Trophoblast cell (in vitro differentiated cells and primary cell): ENCODE measurements at regions not wholly inside any gene's neighbourhood (a gene's known extent, or its start where the extent isn't known, plus 50 kb on each side); places are given as distances from the start of the nearest gene placed in this dataset.
"Not testable (repeated sequence)": the region's sequence is repeated elsewhere in the genome, so short reads cannot be mapped to it uniquely, and the experiment has no call there.

ENCODE experiments used
- DNase-seq, 2 donors: peaks; one replicate each; pipeline ENCODE4 v3.0.0-alpha.2; 2016
- H2AFZ ChIP-seq: 2 replicates; pipeline ENCODE4 v1.6.1; 2013; ENCODE audit warnings: low read length, moderate library complexity, mild to moderate bottlenecking; ENCODE audit not compliant: insufficient read depth, poor library complexity
- H2AK5ac ChIP-seq: 2 replicates; pipeline ENCODE4 v1.6.1; 2013; ENCODE audit warnings: mild to moderate bottlenecking, low read length
- H2BK120ac ChIP-seq: 2 replicates; pipeline ENCODE4 v1.6.1; 2013; ENCODE audit warnings: low read length, mild to moderate bottlenecking, moderate library complexity; ENCODE audit not compliant: insufficient read depth, poor library complexity
- H2BK12ac ChIP-seq: 2 replicates; pipeline ENCODE4 v1.6.1; 2013; ENCODE audit warnings: mild to moderate bottlenecking, low read length, moderate library complexity
- H2BK5ac ChIP-seq: 2 replicates; pipeline ENCODE4 v1.6.1; 2013; ENCODE audit warnings: low read length, low read depth, moderate library complexity, mild to moderate bottlenecking; ENCODE audit not compliant: poor library complexity
- H3K14ac ChIP-seq: 2 replicates; pipeline ENCODE4 v1.6.1; 2013; ENCODE audit warnings: mild to moderate bottlenecking, low read length
- H3K18ac ChIP-seq: 2 replicates; pipeline ENCODE4 v1.6.1; 2013; ENCODE audit warnings: mild to moderate bottlenecking, low read length
- H3K23ac ChIP-seq: 2 replicates; pipeline ENCODE4 v1.6.1; 2013; ENCODE audit warnings: low read length
- H3K27ac ChIP-seq: 2 replicates; pipeline ENCODE4 v1.5.1; 2013; ENCODE audit warnings: low read depth, mild to moderate bottlenecking, inconsistent platforms, low read length, moderate library complexity
- H3K27me3 ChIP-seq: 2 replicates; pipeline ENCODE4 v1.6.1; 2013; ENCODE audit warnings: inconsistent platforms, mild to moderate bottlenecking, low read length, moderate library complexity; ENCODE audit not compliant: insufficient read depth
- H3K36me3 ChIP-seq, 2 experiments: 1 replicate in 1 of 2; 2 replicates in 1 of 2; pipeline ENCODE4 v1.6.1; 2013; ENCODE audit warnings: low read length in 2 of 2, mild to moderate bottlenecking in 2 of 2, moderate library complexity in 1 of 2; ENCODE audit not compliant: insufficient read depth in 2 of 2, control insufficient read depth in 1 of 2
- H3K4ac ChIP-seq: 2 replicates; pipeline ENCODE4 v1.6.1; 2013; ENCODE audit warnings: low read depth, mild to moderate bottlenecking, low read length, moderate library complexity
- H3K4me1 ChIP-seq, 2 experiments: 1 replicate in 1 of 2; 2 replicates in 1 of 2; pipeline ENCODE4 v1.6.1; 2013; ENCODE audit warnings: low read length in 2 of 2, mild to moderate bottlenecking in 2 of 2, moderate library complexity in 1 of 2; ENCODE audit not compliant: insufficient read depth in 2 of 2, control insufficient read depth in 1 of 2
- H3K4me2 ChIP-seq: 2 replicates; pipeline ENCODE4 v1.6.1; 2013; ENCODE audit warnings: inconsistent platforms, mild to moderate bottlenecking, low read length, moderate library complexity
- H3K4me3 ChIP-seq: 2 replicates; pipeline ENCODE4 v1.5.1; 2013; ENCODE audit warnings: mild to moderate bottlenecking, low read depth, low read length, inconsistent platforms
- H3K79me1 ChIP-seq: one replicate; pipeline ENCODE4 v1.6.1; 2013; ENCODE audit warnings: low read length
- H3K79me2 ChIP-seq: 2 replicates; pipeline ENCODE4 v1.6.1; 2013; ENCODE audit warnings: low read length, mild to moderate bottlenecking; ENCODE audit not compliant: control insufficient read depth, insufficient read depth, poor library complexity
- H3K9ac ChIP-seq: 2 replicates; pipeline ENCODE4 v1.6.1; 2013; ENCODE audit warnings: mild to moderate bottlenecking, low read length
- H3K9me3 ChIP-seq: 2 replicates; pipeline ENCODE4 v1.6.1; 2013; ENCODE audit warnings: low read depth, mild to moderate bottlenecking, control low read depth, inconsistent platforms, low read length; ENCODE audit not compliant: insufficient read depth
- H4K12ac ChIP-seq: 2 replicates; pipeline ENCODE4 v1.6.1; 2013; ENCODE audit warnings: low read depth, mild to moderate bottlenecking, low read length, moderate library complexity
- H4K8ac ChIP-seq: 2 replicates; pipeline ENCODE4 v1.6.1; 2013; ENCODE audit warnings: low read depth, mild to moderate bottlenecking, low read length, moderate library complexity
- H4K91ac ChIP-seq: one replicate; pipeline ENCODE4 v1.6.1; 2013; ENCODE audit warnings: low read depth, mild to moderate bottlenecking, low read length, moderate library complexity
- WGBS: extraction: QIAGEN DNeasy Blood & Tissue Kit; methylation state at CpG from one replicate; pipeline ENCODE4 v1.1.7; 2013; ENCODE audit warnings: missing lambda C conversion rate; ENCODE audit not compliant: insufficient read length, insufficient coverage; ENCODE audit errors: extremely low coverage; 5-methylcytosine and 5-hydroxymethylcytosine counted together

DNA sequence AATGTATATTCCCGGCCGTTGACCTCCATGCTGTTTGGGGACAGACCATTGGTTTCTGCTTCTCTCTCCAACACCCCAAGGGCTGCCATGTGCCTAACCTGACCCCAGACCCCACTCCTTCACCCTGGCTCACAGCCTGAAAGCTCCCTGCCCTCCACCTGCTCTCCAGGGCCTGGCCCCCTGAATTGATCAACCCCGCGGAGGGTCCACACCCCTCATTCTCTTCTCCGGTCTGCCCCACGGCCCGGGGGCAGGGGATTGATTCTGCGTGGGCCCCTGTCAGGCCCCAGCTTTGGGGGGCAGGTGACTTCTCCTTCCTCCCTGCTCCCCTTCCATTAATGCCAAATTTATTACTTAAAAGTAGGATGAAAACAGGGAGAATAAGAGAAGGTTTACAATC is 113.3 kb downstream of the CRLF3 start:
- H4K12ac ChIP-seq, result peak overlapping the region; percentile 60
- no CpG with 5 or more reads among the region's 8 CpGs for WGBS
- H3K9me3 ChIP-seq, result not testable (repeated sequence)

GRCh38 chr17:30710276-30711088 is 114.0 kb downstream of the CRLF3 start:
- Histone ChIP-seq H2AK5ac (peak overlapping the region; percentile 74), H4K8ac (peak overlapping the region; percentile 69), H2AFZ (peak overlapping the region; percentile 64), H3K18ac (peak overlapping the region; percentile 52), H4K12ac (peak overlapping the region; percentile 5), H3K14ac (peak overlapping the region; percentile 89), H3K4me2 (peak overlapping the region; percentile 79), H3K4ac (peak overlapping the region; percentile 99), H4K91ac (peak overlapping the region; percentile 42), H3K9ac (peak overlapping the region; percentile 63), H3K79me2 (peaks cover 28% of the 10 kb centered on the region), H3K4me3 (peak overlapping the region; percentile 90), H3K79me1 (peaks cover 12% of the 10 kb centered on the region)
- not testable (repeated sequence) for H3K27ac ChIP-seq, H3K36me3 ChIP-seq, H2BK12ac ChIP-seq, H3K9me3 ChIP-seq, H2BK5ac ChIP-seq, H3K4me1 ChIP-seq, H3K23ac ChIP-seq, H2BK120ac ChIP-seq, H3K27me3 ChIP-seq, DNase-seq
- WGBS, result no CpG with 5 or more reads among the region's 31 CpGs

More for the DNA sequence above, 113.3 kb downstream of the CRLF3 start:
- H2AFZ ChIP-seq, H2AK5ac ChIP-seq, H3K4me1 ChIP-seq, H3K14ac ChIP-seq, H3K9ac ChIP-seq, DNase-seq, H3K27me3 ChIP-seq, H2BK5ac ChIP-seq, H2BK120ac ChIP-seq, H3K27ac ChIP-seq, H3K4me3 ChIP-seq, H3K23ac ChIP-seq, H4K91ac ChIP-seq, H3K36me3 ChIP-seq: not testable (repeated sequence)
- Histone ChIP-seq H2BK12ac (peak overlapping the region; percentile 21), H3K4ac (peak overlapping the region; percentile 99), H3K4me2 (peak overlapping the region; percentile 79), H3K79me2 (peaks cover 28% of the 10 kb centered on the region), H4K8ac (peak overlapping the region; percentile 62), H3K79me1 (peaks cover 12% of the 10 kb centered on the region), H3K18ac (peak overlapping the region; percentile 52)

DNA sequence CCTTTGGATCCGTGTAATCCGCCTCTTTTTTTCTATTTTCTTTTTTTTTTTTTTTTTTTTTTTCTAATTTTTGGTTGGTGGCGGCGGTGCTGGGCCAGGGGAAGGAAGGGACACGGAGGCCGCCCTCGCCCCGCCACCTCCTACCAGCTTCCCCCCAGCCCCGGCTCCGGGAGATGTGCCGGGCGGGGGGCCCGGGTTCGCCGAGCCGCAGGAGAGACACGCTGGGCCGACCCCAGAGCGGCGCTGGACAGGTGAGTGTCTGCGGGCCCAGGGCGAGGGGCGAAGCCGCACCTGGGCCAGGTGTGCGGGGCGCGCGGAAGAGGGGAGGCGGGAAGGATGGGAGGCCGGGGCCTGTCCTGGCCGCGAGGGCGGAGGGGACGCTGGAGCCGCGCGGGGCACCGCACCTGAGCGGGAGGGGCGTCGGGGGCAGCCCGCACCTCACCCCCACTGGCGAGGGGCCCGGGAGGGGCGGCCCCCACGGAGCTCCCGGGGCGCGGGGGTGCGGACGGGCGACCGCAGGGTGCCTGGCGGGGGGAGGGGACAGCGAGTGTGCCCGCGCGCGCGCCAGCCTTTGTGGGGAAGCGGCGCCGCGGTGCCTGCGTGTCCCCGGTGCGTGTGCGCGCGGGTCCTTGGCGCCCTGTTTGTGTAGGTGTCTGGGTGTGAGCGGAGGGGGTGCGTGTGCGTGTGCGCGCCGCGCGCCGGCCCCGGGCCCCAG is 114.8 kb downstream of the CRLF3 start:
- Histone ChIP-seq H2BK5ac (peak overlapping the region; percentile 73), H3K9ac (peak overlapping the region; percentile 68), H3K14ac (peak overlapping the region; percentile 89), H3K4me2 (peak overlapping the region; percentile 79), H3K27ac (peak overlapping the region; percentile 22), H4K91ac (peak overlapping the region; percentile 58), H2AK5ac (peak overlapping the region; percentile 19), H3K79me1 (peaks cover 12% of the 10 kb centered on the region), H3K18ac (peak overlapping the region; percentile 71), H3K4ac (peak overlapping the region; percentile 99), H3K4me3 (peak overlapping the region; percentile 90), H4K8ac (peak overlapping the region; percentile 63), H2AFZ (peak overlapping the region; percentile 30), H2BK120ac (peak overlapping the region; percentile 77), H3K79me2 (peaks cover 25% of the 10 kb centered on the region)
- DNase-seq, H3K23ac ChIP-seq, H2BK12ac ChIP-seq, H3K9me3 ChIP-seq, H3K27me3 ChIP-seq, H3K4me1 ChIP-seq, H3K36me3 ChIP-seq, H4K12ac ChIP-seq: not testable (repeated sequence)
- no CpG with 5 or more reads among the region's 81 CpGs for WGBS

- H3K4me1 ChIP-seq, H3K36me3 ChIP-seq, H2AFZ ChIP-seq, H3K23ac ChIP-seq, H4K12ac ChIP-seq, H3K27me3 ChIP-seq, H3K18ac ChIP-seq, H2BK12ac ChIP-seq, H2BK120ac ChIP-seq, H4K8ac ChIP-seq, H2AK5ac ChIP-seq, H3K9me3 ChIP-seq, H3K9ac ChIP-seq: not testable (repeated sequence)
- Histone ChIP-seq H3K79me1 (peaks cover 12% of the 10 kb centered on the region), H3K4ac (peak overlapping the region; percentile 50), H4K91ac (peak overlapping the region; percentile 64), H2BK5ac (peak overlapping the region; percentile 38), H3K79me2 (peaks cover 23% of the 10 kb centered on the region), H3K14ac (peak overlapping the region; percentile 51), H3K27ac (peak overlapping the region; percentile 82), H3K4me3 (peak overlapping the region; percentile 90), H3K4me2 (peak overlapping the region; percentile 79)
- no CpG with 5 or more reads among the region's 64 CpGs for WGBS
- peak; percentile 31 to 37 for DNase-seq
These were observed 115.4 kb downstream of the CRLF3 start for GRCh38 chr17:30709096-30709495.
